HG02938 (cell line): ENCODE measurements at regions not wholly inside any gene's neighbourhood (a gene's known extent, or its start where the extent isn't known, plus 50 kb on each side); places are given as distances from the start of the nearest gene placed in this dataset.

Experiments
- ATAC-seq: cut with Tn5 transposase; IDR thresholded peaks from one replicate; pipeline ENCODE4 v1.9.1; 2021; ENCODE audit warnings: mild to moderate bottlenecking, moderate library complexity; ENCODE audit not compliant: unreplicated experiment

DNA sequence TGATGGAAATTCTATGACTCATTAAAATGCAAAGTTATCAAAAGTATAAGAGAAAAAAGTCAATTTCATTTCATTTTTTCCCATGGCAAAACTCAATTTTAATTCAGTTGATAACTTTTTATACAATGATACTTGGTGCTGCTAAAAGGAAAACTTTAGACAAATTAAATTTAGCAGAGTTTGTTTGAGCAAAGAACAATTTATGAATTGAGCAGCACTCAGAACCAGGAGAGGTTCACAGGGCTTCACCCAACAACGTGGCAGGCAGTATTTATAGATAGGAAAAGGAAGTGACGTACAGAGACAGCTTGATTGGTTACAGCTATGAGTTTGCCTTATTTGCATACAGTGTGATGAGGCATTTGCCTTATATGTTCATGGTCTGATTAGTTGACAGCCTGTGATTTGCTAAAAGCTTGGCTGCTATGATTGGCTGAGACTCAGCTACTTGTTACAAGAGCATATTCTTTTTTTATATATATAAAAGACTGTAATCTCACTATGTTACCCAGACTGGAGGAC, 157.2 kb upstream of the CELF2 start:
- no peak for ATAC-seq

DNA sequence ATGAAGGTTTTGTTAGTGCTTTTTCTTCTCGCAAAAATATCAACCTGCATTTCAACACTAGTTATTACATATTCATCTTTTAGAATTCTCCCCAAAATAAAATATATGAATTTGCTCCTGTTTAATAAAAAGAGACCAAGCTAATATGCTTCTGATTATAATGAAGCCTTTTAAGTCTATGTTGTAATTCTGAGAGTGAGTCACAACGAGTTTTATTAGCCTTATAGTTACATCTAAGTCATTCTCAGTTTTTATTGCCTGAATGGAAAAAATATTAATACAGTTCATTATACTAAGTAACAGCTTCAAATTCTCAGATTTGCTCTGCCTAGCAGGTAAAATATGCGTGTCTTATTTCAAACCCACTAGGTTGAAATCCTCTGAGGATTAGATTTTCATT, 152.4 kb upstream of the CELF2 start:
- ATAC-seq: no peak

GRCh38 chr10:10865913-10866312, 151.8 kb upstream of the CELF2 start:
- no peak for ATAC-seq

DNA sequence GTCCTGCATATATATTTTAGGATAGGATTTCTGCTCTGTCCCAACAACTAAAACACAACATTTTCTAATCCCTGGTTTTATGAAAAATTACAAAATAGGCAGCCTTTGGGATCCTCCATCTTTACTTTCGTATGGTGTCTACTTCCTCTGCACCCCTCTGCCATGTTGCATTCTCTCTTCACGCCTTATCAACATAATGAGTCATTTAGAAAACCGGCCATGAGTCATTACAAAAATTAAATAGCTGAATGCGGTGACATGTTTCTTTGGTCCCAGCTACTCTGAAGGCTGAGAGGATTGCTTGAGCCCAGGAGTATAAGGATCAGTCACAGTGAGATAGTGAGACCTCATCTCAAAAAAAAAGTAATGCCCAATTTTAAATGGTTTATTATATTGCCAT, 148.1 kb upstream of the CELF2 start:
- ATAC-seq: peak; percentile 88

- no peak for ATAC-seq
Measured at GRCh38 chr10:10870523-10871241, 147.0 kb upstream of the CELF2 start.

- ATAC-seq: no peak
Measured at GRCh38 chr10:10871352-10871751, 146.3 kb upstream of the CELF2 start.

DNA sequence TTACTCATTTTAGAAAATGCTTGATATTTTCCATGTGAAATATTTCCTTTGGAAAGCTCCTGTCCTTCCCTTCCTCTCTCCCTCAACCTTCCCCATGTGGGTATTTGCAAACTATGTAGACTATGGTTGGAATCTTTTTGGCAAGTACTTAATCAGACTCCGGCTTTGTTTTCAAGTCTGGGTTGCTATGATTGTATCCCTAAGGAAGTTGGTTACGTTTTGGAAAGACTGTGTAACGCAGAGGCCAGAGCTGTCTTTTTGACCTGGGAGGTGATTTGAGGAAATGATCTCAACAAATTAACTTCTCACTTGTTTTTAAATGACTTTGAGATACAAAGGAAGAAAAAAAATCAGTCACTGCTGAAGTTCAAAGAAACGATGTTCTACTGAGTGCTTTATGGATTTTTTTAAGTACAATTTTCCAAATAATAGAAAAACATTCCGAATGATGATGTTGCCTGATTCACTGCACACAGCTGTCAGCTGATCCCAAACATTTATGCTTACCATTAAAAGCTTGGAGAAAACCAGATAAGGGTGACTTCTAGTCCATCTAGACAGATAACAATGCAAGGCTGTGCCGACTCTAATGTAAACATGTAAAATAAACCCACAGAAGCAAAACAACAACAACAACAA, 145.5 kb upstream of the CELF2 start:
- ATAC-seq: no peak

DNA sequence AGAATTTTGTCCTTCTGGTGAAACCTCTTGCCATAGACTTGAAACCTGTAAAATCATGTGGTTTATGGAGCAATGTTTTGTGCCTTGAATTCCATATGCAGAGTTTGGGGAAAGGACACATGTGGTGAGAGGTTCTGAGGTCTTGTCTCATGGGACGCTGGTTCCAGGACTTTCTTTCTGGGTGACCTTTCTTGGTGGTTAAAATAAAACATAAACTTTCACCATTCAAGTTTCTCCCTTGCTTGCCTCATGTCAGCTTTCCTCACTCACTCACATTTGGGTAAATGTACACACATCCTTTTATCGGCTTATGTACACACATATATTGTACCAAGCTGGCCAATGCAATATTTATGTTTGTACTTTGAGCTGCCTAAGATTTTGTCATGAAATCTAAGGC, 144.9 kb upstream of the CELF2 start:
- ATAC-seq: no peak

- ATAC-seq: no peak
Measured at GRCh38 chr10:10873289-10873688, 144.4 kb upstream of the CELF2 start.

DNA sequence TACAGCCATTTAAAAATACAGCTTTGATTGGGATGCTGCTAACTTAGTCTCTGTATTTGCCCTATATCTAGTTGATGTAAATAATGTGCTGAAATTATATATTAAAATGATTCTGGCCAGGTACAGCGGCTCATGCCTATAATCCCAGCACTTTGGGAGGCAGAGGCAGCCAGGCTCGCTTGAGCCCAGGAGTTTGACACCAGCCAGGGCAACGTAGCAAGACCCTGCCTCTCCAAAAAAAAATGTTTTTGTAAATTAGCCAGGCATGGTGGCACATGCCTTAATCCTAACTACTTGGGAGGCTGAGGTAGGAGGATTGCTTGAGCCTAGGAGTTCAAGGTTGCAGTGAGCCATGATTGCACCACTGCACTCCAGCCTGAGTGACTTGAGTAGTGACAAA, 143.8 kb upstream of the CELF2 start:
- ATAC-seq: no peak

DNA sequence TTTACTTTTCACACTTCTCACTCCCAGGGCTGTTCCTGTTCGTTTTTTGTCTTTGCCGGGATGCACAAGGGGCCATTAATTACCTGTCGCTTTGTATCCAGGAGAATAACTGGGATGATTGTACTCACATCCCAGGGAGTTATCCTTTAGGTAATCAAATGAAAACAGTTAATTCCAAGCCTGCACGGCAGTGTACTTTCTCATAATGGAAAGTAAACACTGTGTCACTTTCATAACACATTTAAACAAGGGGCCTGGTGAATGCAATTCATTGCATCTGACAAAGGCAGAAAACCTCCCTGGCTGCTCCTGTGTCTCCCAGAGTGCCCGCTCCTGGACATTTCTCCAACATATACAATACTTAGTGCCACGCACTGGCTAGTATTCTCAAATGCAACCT, 138.7 kb upstream of the CELF2 start:
- no peak for ATAC-seq

- no peak for ATAC-seq
Measured at GRCh38 chr10:10881117-10881813, 136.4 kb upstream of the CELF2 start.

DNA sequence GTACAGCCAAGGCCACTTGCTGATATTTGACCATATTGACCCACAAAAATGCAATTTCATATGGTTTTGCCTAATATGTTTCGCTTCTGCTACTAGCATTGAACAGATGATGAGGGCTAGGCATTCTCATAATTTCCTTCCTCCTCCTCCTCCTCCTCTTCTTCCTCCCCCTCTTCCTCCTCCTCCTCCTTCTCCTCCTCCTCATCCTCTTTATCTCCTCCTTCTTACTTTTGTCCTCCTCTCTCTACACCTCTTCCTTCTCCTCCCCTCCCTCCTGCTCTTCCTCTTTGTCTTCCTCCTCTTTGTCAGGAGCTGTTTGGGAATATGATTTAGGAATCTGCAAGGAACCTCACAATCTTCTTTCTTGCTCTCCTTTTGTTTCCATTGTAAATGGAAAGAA, 133.9 kb upstream of the CELF2 start:
- ATAC-seq: no peak

GRCh38 chr10:10886861-10887531, 130.7 kb upstream of the CELF2 start:
- no peak for ATAC-seq

DNA sequence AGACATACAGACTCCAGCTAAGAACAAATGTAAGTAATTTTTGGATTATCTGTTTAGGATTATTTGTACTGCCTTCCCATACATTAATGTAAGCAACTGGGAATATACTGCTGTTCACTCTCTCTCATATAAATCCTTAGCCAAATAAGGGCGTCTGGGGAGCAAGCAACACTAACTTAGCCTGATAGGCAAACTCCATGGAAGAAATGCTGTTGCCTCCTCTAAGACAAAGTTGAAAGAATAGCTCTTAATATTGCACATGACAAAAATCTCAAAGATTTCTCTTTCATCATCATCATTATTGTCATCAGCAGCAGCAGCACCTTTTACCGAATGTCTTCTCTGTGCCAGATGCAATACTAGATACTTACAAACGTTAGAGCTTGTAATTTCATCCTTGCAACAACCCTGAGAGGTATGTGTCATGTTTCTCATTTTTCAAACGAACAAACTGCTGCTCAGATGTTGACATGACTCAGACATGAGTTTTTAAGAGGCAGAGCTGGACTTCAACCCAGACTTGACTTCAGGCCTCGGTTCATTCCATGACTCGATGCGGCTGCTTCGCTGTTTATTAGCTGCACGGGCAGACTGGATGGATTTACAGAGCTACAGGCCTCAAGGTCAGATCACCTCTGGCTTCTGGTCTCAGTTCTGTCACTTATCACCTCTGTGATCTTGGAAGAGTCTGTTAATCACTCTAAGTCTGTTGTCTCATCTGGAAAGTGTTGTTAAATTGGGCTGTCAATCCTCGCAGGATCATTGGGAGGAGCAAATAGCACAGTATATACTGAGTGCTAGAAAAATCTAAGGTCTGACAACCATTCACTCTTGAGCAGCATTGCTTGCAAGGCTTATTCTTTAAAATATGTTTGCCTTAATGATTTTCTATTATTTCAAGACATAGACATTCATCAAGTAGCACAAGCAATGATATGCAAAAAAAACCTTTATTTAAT, 126.3 kb upstream of the CELF2 start:
- no peak for ATAC-seq

- ATAC-seq: no peak
Measured at GRCh38 chr10:10892290-10892875, 125.3 kb upstream of the CELF2 start.

DNA sequence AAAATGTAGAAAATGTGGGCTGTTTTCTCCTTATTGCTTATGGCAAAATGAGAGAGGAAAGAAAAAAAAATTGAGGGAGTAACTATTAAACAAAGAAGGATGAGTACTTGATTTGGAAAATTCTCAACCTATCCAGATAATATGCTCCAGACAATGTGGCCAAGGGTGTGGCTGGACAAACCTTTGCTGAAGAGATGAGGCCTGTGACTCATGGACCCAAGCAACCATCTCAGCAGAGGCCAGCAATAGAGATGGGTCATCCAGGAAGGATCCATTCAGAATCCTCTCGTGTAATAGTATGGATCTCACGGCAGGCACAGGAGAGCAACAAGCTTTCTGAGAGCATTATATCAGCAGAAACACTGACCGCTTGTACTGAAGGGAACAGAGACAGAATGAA, 120.3 kb upstream of the CELF2 start:
- no peak for ATAC-seq

DNA sequence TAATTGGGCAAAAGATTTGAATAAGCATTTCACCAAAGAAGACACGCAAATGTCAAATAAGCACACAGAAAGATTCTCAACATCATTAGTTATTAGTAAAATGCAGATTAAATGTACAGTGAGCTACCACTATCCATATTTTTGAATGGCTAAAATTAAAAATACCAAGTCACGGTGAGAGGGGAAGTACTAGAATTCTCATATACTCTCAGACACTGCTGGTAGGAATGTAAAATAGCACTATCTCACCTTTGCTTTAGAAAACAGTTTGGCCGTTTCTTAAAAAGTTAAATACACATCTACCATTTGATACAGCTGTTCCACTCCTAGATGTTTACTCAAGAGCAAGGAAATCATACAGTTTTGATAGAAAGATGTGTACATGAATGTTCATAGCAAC, 115.8 kb upstream of the CELF2 start:
- no peak for ATAC-seq

- no peak for ATAC-seq
Measured at GRCh38 chr10:10902951-10903350, 114.7 kb upstream of the CELF2 start.

DNA sequence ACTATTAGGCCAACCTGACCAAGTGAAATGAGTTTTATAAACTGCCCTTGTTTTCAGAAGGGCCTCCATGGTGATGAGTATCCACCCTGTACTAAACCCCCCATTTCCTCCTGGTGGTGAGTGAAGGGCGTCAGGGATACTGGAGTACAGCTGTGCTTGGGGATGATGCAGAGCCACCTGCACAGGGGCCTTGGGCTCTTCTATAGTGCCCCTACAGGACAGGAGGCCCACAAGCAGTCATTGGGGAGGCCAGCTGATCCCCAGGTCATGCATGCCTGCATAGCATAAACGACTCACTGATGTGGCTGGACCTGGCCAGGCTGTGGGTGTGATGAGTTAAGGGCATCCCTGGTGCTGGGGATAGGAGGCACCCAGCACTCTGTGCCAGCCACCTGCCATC, 114.1 kb upstream of the CELF2 start:
- no peak for ATAC-seq
